Tibial nerve (tissue), 3 donors: ENCODE measurements at regions not wholly inside any gene's neighbourhood (a gene's known extent, or its start where the extent isn't known, plus 50 kb on each side); places are given as distances from the start of the nearest gene placed in this dataset.

Experiments used
- CTCF ChIP-seq, 5 experiments: fragments of 200-600 bp in 3 of 5; fragments of 450-650 bp in 2 of 5; sonication (generic) in 3 of 5; IDR thresholded peaks; one replicate each; pipeline ENCODE4 v1.5.1; 2016 to 2019; ENCODE audit warnings: antibody characterized with exemption in 5 of 5, mild to moderate bottlenecking in 3 of 5, moderate library complexity in 2 of 5
- POLR2A ChIP-seq, 2 donors: fragments of 450-650 bp; IDR thresholded peaks; one replicate each; pipeline ENCODE4 v1.6.1; 2017; ENCODE audit warnings: antibody characterized with exemption in 2 of 2, mild to moderate bottlenecking in 2 of 2, moderate library complexity in 2 of 2

GRCh38 chr5:122532035-122532434 lies 220.0 kb downstream of the SNCAIP start:
- TF ChIP-seq POLR2A (IDR thresholded peaks at IDR 0.05) = no peak
- no peak for TF ChIP-seq CTCF (IDR thresholded peaks at IDR 0.05)
